Peyer's patch (tissue), 4 donors: ENCODE measurements at regions not wholly inside any gene's neighbourhood (a gene's known extent, or its start where the extent isn't known, plus 50 kb on each side); places are given as distances from the start of the nearest gene placed in this dataset.

Source experiments
- DNase-seq, 3 donors: peaks; one replicate each; pipeline ENCODE4 v3.0.0-alpha.2; 2017 to 2019
- H3K27ac ChIP-seq, 4 donors: fragments of 200-600 bp; sonication (generic); one replicate each; pipeline ENCODE4 v1.5.1; 2016 to 2019
- H3K27me3 ChIP-seq, 2 donors: fragments of 200-600 bp; sonication (generic); one replicate each; pipeline ENCODE4 v1.5.1; 2019
- H3K36me3 ChIP-seq, 3 donors: fragments of 200-600 bp; sonication (generic); one replicate each; pipeline ENCODE4 v1.5.1; 2016 to 2019
- H3K4me1 ChIP-seq, 4 donors: fragments of 200-600 bp; sonication (generic); one replicate each; pipeline ENCODE4 v1.5.1; 2016 to 2019
- H3K4me3 ChIP-seq, 4 donors: fragments of 200-600 bp; sonication (generic); 1 replicate in 3 of 4; 2 replicates in 1 of 4; pipeline ENCODE4 v1.5.1; 2016 to 2019; ENCODE audit warnings: mild to moderate bottlenecking in 1 of 4
- H3K9me3 ChIP-seq, 4 donors: fragments of 200-600 bp; sonication (generic); one replicate each; pipeline ENCODE4 v1.5.1; 2016 to 2019; ENCODE audit warnings: mild to moderate bottlenecking in 1 of 4
- POLR2A ChIP-seq, 2 donors: fragments of 450-650 bp; IDR thresholded peaks; one replicate each; pipeline ENCODE4 v1.5.1; 2017; ENCODE audit warnings: antibody characterized with exemption in 2 of 2, mild to moderate bottlenecking in 2 of 2, moderate library complexity in 2 of 2
- TF ChIP-seq, protein P1 (sequence below), 6 experiments: fragments of 450-650 bp in 4 of 6; fragments of 200-600 bp in 2 of 6; sonication (generic) in 1 of 6; IDR thresholded peaks; one replicate each; pipeline ENCODE4 v1.5.1; 2017 to 2019; ENCODE audit warnings: antibody characterized with exemption in 6 of 6, mild to moderate bottlenecking in 3 of 6, moderate library complexity in 1 of 6

DNA sequence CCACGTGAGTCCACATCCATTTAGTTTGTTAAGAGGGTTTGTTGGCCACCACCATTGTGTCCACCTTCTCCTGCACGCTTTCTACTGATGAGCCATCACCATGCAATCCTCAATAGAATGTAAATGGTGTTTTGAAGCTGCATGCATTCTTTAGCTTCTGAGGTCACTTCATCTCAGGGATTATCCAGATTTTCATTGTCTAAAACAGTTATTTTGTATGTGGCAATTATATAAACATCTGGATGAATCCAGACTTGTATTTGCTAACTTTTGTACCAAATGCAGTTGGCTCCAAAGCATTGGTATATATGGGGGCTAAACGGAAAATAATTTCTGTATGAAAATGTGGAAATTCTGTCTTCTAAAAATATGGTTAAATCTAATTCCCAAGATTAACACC, 231.2 kb upstream of the ARID1B start:
- Histone ChIP-seq H3K27ac (no peak overlapping the region), H3K9me3 (no peaks in the 10 kb centered on the region), H3K27me3 (no peaks in the 10 kb centered on the region), H3K36me3 (no peaks in the 10 kb centered on the region), H3K4me3 (no peak overlapping the region), H3K4me1 (no peaks in the 10 kb centered on the region)
- TF ChIP-seq POLR2A (IDR thresholded peaks at IDR 0.05) = no peak
- TF ChIP-seq, protein P1, sequence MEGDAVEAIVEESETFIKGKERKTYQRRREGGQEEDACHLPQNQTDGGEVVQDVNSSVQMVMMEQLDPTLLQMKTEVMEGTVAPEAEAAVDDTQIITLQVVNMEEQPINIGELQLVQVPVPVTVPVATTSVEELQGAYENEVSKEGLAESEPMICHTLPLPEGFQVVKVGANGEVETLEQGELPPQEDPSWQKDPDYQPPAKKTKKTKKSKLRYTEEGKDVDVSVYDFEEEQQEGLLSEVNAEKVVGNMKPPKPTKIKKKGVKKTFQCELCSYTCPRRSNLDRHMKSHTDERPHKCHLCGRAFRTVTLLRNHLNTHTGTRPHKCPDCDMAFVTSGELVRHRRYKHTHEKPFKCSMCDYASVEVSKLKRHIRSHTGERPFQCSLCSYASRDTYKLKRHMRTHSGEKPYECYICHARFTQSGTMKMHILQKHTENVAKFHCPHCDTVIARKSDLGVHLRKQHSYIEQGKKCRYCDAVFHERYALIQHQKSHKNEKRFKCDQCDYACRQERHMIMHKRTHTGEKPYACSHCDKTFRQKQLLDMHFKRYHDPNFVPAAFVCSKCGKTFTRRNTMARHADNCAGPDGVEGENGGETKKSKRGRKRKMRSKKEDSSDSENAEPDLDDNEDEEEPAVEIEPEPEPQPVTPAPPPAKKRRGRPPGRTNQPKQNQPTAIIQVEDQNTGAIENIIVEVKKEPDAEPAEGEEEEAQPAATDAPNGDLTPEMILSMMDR (IDR thresholded peaks at IDR 0.05) = no peak
- no peak for DNase-seq

GRCh38 chr6:156545021-156545420, 232.2 kb upstream of the ARID1B start:
- Histone ChIP-seq H3K9me3 (no peaks in the 10 kb centered on the region), H3K4me1 (no peaks in the 10 kb centered on the region), H3K27ac (no peak overlapping the region), H3K36me3 (no peaks in the 10 kb centered on the region), H3K4me3 (no peak overlapping the region), H3K27me3 (no peaks in the 10 kb centered on the region)
- no peak for TF ChIP-seq POLR2A (IDR thresholded peaks at IDR 0.05)
- TF ChIP-seq, protein P1 (IDR thresholded peaks at IDR 0.05) = no peak
- DNase-seq = no peak

- TF ChIP-seq, protein P1 (IDR thresholded peaks at IDR 0.05) = no peak
- TF ChIP-seq POLR2A (IDR thresholded peaks at IDR 0.05) = no peak
- H3K27ac ChIP-seq = no peak overlapping the region
- H3K27me3 ChIP-seq = no peaks in the 10 kb centered on the region
- no peaks in the 10 kb centered on the region for H3K4me1 ChIP-seq
- H3K9me3 ChIP-seq = no peaks in the 10 kb centered on the region
- H3K4me3 ChIP-seq = no peak overlapping the region
- H3K36me3 ChIP-seq = no peaks in the 10 kb centered on the region
- DNase-seq = no peak
Measured at GRCh38 chr6:156544046-156544445, 233.1 kb upstream of the ARID1B start.

DNA sequence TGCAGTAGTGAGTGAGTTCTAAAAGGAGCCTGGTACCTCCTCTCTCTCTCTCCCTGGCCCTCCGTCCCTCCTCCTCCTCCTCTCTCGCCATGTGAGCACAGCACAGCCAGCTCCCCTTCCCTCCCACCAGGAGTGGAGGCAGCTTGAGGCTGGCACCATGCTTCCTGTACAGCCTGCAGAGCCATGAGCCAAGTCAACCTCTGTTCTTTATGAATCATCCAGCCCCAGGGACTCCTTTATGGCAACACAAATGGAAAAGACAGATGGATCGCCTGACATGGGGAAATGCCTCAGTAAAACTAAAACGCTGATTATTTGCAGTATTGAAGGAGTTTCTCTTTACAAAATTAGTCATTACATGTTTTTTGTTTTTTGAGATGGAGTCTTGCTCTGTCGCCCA, 233.7 kb upstream of the ARID1B start:
- Histone ChIP-seq H3K9me3 (no peaks in the 10 kb centered on the region), H3K36me3 (no peaks in the 10 kb centered on the region), H3K4me1 (no peaks in the 10 kb centered on the region), H3K27ac (no peak overlapping the region), H3K4me3 (no peak overlapping the region), H3K27me3 (no peaks in the 10 kb centered on the region)
- DNase-seq = no peak
- TF ChIP-seq POLR2A (IDR thresholded peaks at IDR 0.05) = no peak
- TF ChIP-seq, protein P1 (IDR thresholded peaks at IDR 0.05) = no peak

DNA sequence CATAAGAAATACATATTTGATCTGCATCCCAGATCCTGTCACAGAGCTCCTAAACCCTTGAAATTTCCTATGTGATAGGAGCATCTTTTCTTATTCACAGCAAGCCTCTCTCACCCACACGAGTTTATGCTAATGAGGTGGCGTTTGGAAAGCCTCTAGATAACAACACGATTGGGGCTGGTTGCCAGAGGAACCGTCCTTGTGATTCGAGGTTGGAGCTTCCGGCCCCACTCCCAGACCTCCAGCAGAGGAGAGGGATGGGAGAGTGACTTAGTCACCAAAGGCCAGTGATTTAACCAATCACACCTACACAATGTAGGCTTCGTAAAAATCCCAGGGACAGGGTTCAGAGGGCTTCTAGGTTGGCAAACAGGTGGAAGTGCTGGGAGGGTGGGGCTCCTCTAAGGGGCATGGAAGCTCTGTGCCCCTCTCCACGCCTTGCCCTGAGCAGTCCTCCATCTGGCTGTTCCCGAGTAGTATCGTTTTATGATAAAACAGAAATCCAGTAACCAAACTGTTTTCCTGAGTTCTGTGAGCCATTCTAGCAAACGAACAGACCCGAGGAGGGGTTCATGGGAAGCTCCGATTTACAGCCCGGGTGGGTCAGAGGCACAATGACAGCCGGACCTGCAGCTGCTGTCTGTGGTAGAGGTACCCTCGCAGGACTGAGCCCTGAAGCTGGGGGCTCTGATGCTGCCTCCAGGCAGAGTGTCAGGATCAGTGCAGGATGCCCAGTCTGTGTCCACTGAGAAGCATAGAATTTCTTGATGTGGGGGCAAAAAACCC, 238.1 kb upstream of the ARID1B start:
- no peaks in the 10 kb centered on the region for H3K27me3 ChIP-seq
- no peaks in the 10 kb centered on the region for H3K36me3 ChIP-seq
- TF ChIP-seq, protein P1 (IDR thresholded peaks at IDR 0.05) = no peak
- TF ChIP-seq POLR2A (IDR thresholded peaks at IDR 0.05) = no peak
- H3K27ac ChIP-seq = no peak overlapping the region
- DNase-seq = no peak
- no peak overlapping the region for H3K4me3 ChIP-seq
- H3K4me1 ChIP-seq = no peaks in the 10 kb centered on the region
- no peaks in the 10 kb centered on the region for H3K9me3 ChIP-seq
